Choroid plexus epithelial cell (primary cell): ENCODE measurements at regions not wholly inside any gene's neighbourhood (a gene's known extent, or its start where the extent isn't known, plus 50 kb on each side); places are given as distances from the start of the nearest gene placed in this dataset.

Source experiments
- DNase-seq: peaks from one replicate; pipeline ENCODE4 v3.0.0-alpha.2; 2010; ENCODE audit warnings: low read depth
- H3K4me3 ChIP-seq: 2 replicates; pipeline ENCODE4 v1.5.1; 2011; ENCODE audit warnings: low read depth, mild to moderate bottlenecking, control low read depth, low read length, moderate library complexity
- CTCF ChIP-seq: conservative IDR thresholded peaks from 2 replicates; pipeline ENCODE4 v1.5.1; 2011; ENCODE audit warnings: low read depth, mild to moderate bottlenecking, control low read depth, inconsistent platforms, low read length, moderate library complexity

GRCh38 chr6:153898360-153899059 is 140.5 kb upstream of the OPRM1 start:
- H3K4me3 ChIP-seq: no peak overlapping the region
- TF ChIP-seq CTCF: no peak
- no peak for DNase-seq

GRCh38 chr6:153882411-153882810 is 156.6 kb upstream of the OPRM1 start:
- no peak for DNase-seq
- no peak overlapping the region for H3K4me3 ChIP-seq
- no peak for TF ChIP-seq CTCF

GRCh38 chr6:153873541-153873940 is 165.5 kb upstream of the OPRM1 start:
- no peak overlapping the region for H3K4me3 ChIP-seq
- no peak for DNase-seq
- TF ChIP-seq CTCF: no peak

GRCh38 chr6:153872946-153873345 is 166.1 kb upstream of the OPRM1 start:
- no peak for DNase-seq
- no peak for TF ChIP-seq CTCF
- H3K4me3 ChIP-seq: no peak overlapping the region

GRCh38 chr6:153862927-153863326 is 176.1 kb upstream of the OPRM1 start:
- H3K4me3 ChIP-seq: no peak overlapping the region
- no peak for TF ChIP-seq CTCF
- no peak for DNase-seq

GRCh38 chr6:153862139-153862538 is 176.9 kb upstream of the OPRM1 start:
- no peak for DNase-seq
- no peak overlapping the region for H3K4me3 ChIP-seq
- no peak for TF ChIP-seq CTCF

GRCh38 chr6:153858529-153858928 is 180.5 kb upstream of the OPRM1 start:
- H3K4me3 ChIP-seq: no peak overlapping the region
- no peak for DNase-seq
- no peak for TF ChIP-seq CTCF
